ENCODE measurements at regions not wholly inside any gene's neighbourhood (a gene's known extent, or its start where the extent isn't known, plus 50 kb on each side); places are given as distances from the start of the nearest gene placed in this dataset.

GRCh38 chr1:47661040-47661439, 223.2 kb downstream of the FOXD2 start:
- no peaks in the 10 kb centered on the region for H3K4me1 ChIP-seq (ENCODE audit: control insufficient read depth, insufficient read depth, low read depth, low read length)
- H2AK5ac ChIP-seq (ENCODE audit: low read length, severe bottlenecking): no peak overlapping the region
- H3K36me3 ChIP-seq (ENCODE audit: control insufficient read depth in 1 of 2, insufficient read depth in 2 of 2, low read depth in 1 of 2, low read length in 2 of 2): no peaks in the 10 kb centered on the region
- no peak overlapping the region for H3K27ac ChIP-seq (ENCODE audit: low read length, poor library complexity, severe bottlenecking)
- H2BK5ac ChIP-seq (ENCODE audit: low read depth, low read length, poor library complexity, severe bottlenecking): no peak overlapping the region
- peaks cover 0 to 5% of the 10 kb centered on the region in 2 experiments for H3K27me3 ChIP-seq (ENCODE audit: control insufficient read depth in 1 of 2, insufficient read depth in 1 of 2, low read length in 2 of 2)
- H3K4me3 ChIP-seq (ENCODE audit: insufficient read depth in 1 of 2, low read depth in 1 of 2, low read length in 2 of 2): no peak overlapping the region
- no peak overlapping the region for H2BK12ac ChIP-seq (ENCODE audit: low read length in 2 of 2)
- no peak overlapping the region for H3K4me2 ChIP-seq (ENCODE audit: low read length, poor library complexity, severe bottlenecking)
- H2BK120ac ChIP-seq (ENCODE audit: low read depth, low read length): no peak overlapping the region
- no peak overlapping the region for H4K91ac ChIP-seq (ENCODE audit: low read length)
- no peak overlapping the region for H4K8ac ChIP-seq (ENCODE audit: low read length)
- no peak overlapping the region for H2BK15ac ChIP-seq (ENCODE audit: low read depth, poor library complexity, severe bottlenecking)
- H3K14ac ChIP-seq (ENCODE audit: low read length in 2 of 2): no peak overlapping the region
- 78% methylated on average over 6 of the region's 6 CpGs for WGBS
- H3K4ac ChIP-seq (ENCODE audit: low read depth in 1 of 2, low read length in 2 of 2): no peak overlapping the region
- no peaks in the 10 kb centered on the region for H3K9me3 ChIP-seq (ENCODE audit: control insufficient read depth, low read length)
- no peak overlapping the region for H3K9ac ChIP-seq (ENCODE audit: low read length)
- no peak overlapping the region for H3K18ac ChIP-seq (ENCODE audit: low read depth in 1 of 2, low read length in 2 of 2)
- H3K79me1 ChIP-seq (replicated peaks; ENCODE audit: low read length, poor library complexity, severe bottlenecking): no peaks in the 10 kb centered on the region
- no peak overlapping the region for H2AFZ ChIP-seq (ENCODE audit: low read depth, low read length)
- DNase-seq: no peak
- no peak overlapping the region for H3K23ac ChIP-seq (ENCODE audit: low read length in 2 of 2)

- H3K4me2 ChIP-seq (ENCODE audit: low read length, poor library complexity, severe bottlenecking): no peak overlapping the region
- H3K9me3 ChIP-seq (ENCODE audit: control insufficient read depth, low read length): no peaks in the 10 kb centered on the region
- H3K23ac ChIP-seq (ENCODE audit: low read length in 2 of 2): no peak overlapping the region
- H3K14ac ChIP-seq (ENCODE audit: low read length in 2 of 2): no peak overlapping the region
- no peak overlapping the region for H2AFZ ChIP-seq (ENCODE audit: low read depth, low read length)
- no peak overlapping the region for H2AK5ac ChIP-seq (ENCODE audit: low read length, severe bottlenecking)
- H3K18ac ChIP-seq (ENCODE audit: low read depth in 1 of 2, low read length in 2 of 2): no peak overlapping the region
- no peak overlapping the region for H2BK120ac ChIP-seq (ENCODE audit: low read depth, low read length)
- no peak overlapping the region for H2BK12ac ChIP-seq (ENCODE audit: low read length in 2 of 2)
- no peak for DNase-seq
- H3K4me3 ChIP-seq (ENCODE audit: insufficient read depth in 1 of 2, low read depth in 1 of 2, low read length in 2 of 2): no peak overlapping the region
- no peak overlapping the region for H2BK5ac ChIP-seq (ENCODE audit: low read depth, low read length, poor library complexity, severe bottlenecking)
- no peaks in the 10 kb centered on the region for H3K4me1 ChIP-seq (ENCODE audit: control insufficient read depth, insufficient read depth, low read depth, low read length)
- no peaks in the 10 kb centered on the region for H3K36me3 ChIP-seq (ENCODE audit: control insufficient read depth in 1 of 2, insufficient read depth in 2 of 2, low read depth in 1 of 2, low read length in 2 of 2)
- H3K9ac ChIP-seq (ENCODE audit: low read length): no peak overlapping the region
- no peaks in the 10 kb centered on the region for H3K79me1 ChIP-seq (replicated peaks; ENCODE audit: low read length, poor library complexity, severe bottlenecking)
- no peak overlapping the region for H3K27ac ChIP-seq (ENCODE audit: low read length, poor library complexity, severe bottlenecking)
- H2BK15ac ChIP-seq (ENCODE audit: low read depth, poor library complexity, severe bottlenecking): no peak overlapping the region
- no peak overlapping the region for H4K8ac ChIP-seq (ENCODE audit: low read length)
- WGBS: 94% methylated on average over 2 of the region's 3 CpGs
- no peak overlapping the region for H3K4ac ChIP-seq (ENCODE audit: low read depth in 1 of 2, low read length in 2 of 2)
- H4K91ac ChIP-seq (ENCODE audit: low read length): no peak overlapping the region
- H3K27me3 ChIP-seq (ENCODE audit: control insufficient read depth in 1 of 2, insufficient read depth in 1 of 2, low read length in 2 of 2): peaks cover 0 to 5% of the 10 kb centered on the region in 2 experiments
Measured at GRCh38 chr1:47662068-47662467, 224.2 kb downstream of the FOXD2 start.

GRCh38 chr1:47663286-47663685, 225.4 kb downstream of the FOXD2 start:
- H3K4me1 ChIP-seq (ENCODE audit: control insufficient read depth, insufficient read depth, low read depth, low read length): no peaks in the 10 kb centered on the region
- H3K18ac ChIP-seq (ENCODE audit: low read depth in 1 of 2, low read length in 2 of 2): no peak overlapping the region
- no peak overlapping the region for H4K8ac ChIP-seq (ENCODE audit: low read length)
- H3K27ac ChIP-seq (ENCODE audit: low read length, poor library complexity, severe bottlenecking): no peak overlapping the region
- H2AFZ ChIP-seq (ENCODE audit: low read depth, low read length): no peak overlapping the region
- H3K36me3 ChIP-seq (ENCODE audit: control insufficient read depth in 1 of 2, insufficient read depth in 2 of 2, low read depth in 1 of 2, low read length in 2 of 2): no peaks in the 10 kb centered on the region
- H3K79me1 ChIP-seq (replicated peaks; ENCODE audit: low read length, poor library complexity, severe bottlenecking): no peaks in the 10 kb centered on the region
- peaks cover 0 to 10% of the 10 kb centered on the region in 2 experiments for H3K27me3 ChIP-seq (ENCODE audit: control insufficient read depth in 1 of 2, insufficient read depth in 1 of 2, low read length in 2 of 2)
- no peak overlapping the region for H4K91ac ChIP-seq (ENCODE audit: low read length)
- H2AK5ac ChIP-seq (ENCODE audit: low read length, severe bottlenecking): no peak overlapping the region
- H3K4ac ChIP-seq (ENCODE audit: low read depth in 1 of 2, low read length in 2 of 2): no peak overlapping the region
- H2BK5ac ChIP-seq (ENCODE audit: low read depth, low read length, poor library complexity, severe bottlenecking): no peak overlapping the region
- 78% methylated on average over 5 of the region's 6 CpGs for WGBS
- no peak overlapping the region for H2BK12ac ChIP-seq (ENCODE audit: low read length in 2 of 2)
- no peak overlapping the region for H3K23ac ChIP-seq (ENCODE audit: low read length in 2 of 2)
- no peak for DNase-seq
- H3K4me3 ChIP-seq (ENCODE audit: insufficient read depth in 1 of 2, low read depth in 1 of 2, low read length in 2 of 2): no peak overlapping the region
- H3K4me2 ChIP-seq (ENCODE audit: low read length, poor library complexity, severe bottlenecking): no peak overlapping the region
- H3K14ac ChIP-seq (ENCODE audit: low read length in 2 of 2): no peak overlapping the region
- H2BK15ac ChIP-seq (ENCODE audit: low read depth, poor library complexity, severe bottlenecking): no peak overlapping the region
- H2BK120ac ChIP-seq (ENCODE audit: low read depth, low read length): no peak overlapping the region
- no peak overlapping the region for H3K9ac ChIP-seq (ENCODE audit: low read length)
- no peaks in the 10 kb centered on the region for H3K9me3 ChIP-seq (ENCODE audit: control insufficient read depth, low read length)

DNA sequence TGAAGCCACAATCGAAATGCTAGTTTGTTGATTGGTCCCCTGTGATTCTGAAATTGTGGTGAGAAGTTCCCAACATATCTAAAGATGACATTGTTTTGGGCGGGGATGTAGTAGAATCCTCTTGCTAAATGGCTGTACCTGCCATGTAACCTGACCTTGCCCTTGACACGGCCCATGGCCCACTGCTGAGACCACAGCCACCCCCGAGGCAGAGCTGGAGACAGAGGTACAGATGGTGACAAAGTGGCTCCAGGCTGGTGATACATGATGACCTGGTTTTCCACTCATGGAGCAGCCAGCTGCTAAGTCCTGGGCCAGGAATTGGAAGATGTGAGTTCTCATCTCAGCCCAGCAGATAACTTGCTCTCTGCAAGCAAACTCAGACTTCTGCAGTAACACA, 226.5 kb downstream of the FOXD2 start:
- H3K27ac ChIP-seq (ENCODE audit: low read length, poor library complexity, severe bottlenecking): no peak overlapping the region
- H2BK12ac ChIP-seq (ENCODE audit: low read length in 2 of 2): no peak overlapping the region
- no peak overlapping the region for H2AFZ ChIP-seq (ENCODE audit: low read depth, low read length)
- no peak overlapping the region for H3K23ac ChIP-seq (ENCODE audit: low read length in 2 of 2)
- no peaks in the 10 kb centered on the region for H3K9me3 ChIP-seq (ENCODE audit: control insufficient read depth, low read length)
- H3K4ac ChIP-seq (ENCODE audit: low read depth in 1 of 2, low read length in 2 of 2): no peak overlapping the region
- no peak overlapping the region for H3K4me3 ChIP-seq (ENCODE audit: insufficient read depth in 1 of 2, low read depth in 1 of 2, low read length in 2 of 2)
- H3K27me3 ChIP-seq (ENCODE audit: control insufficient read depth in 1 of 2, insufficient read depth in 1 of 2, low read length in 2 of 2): peaks cover 0 to 13% of the 10 kb centered on the region in 2 experiments
- H3K36me3 ChIP-seq (ENCODE audit: control insufficient read depth in 1 of 2, insufficient read depth in 2 of 2, low read depth in 1 of 2, low read length in 2 of 2): no peaks in the 10 kb centered on the region
- no peak overlapping the region for H3K4me2 ChIP-seq (ENCODE audit: low read length, poor library complexity, severe bottlenecking)
- no peak overlapping the region for H2AK5ac ChIP-seq (ENCODE audit: low read length, severe bottlenecking)
- H3K18ac ChIP-seq (ENCODE audit: low read depth in 1 of 2, low read length in 2 of 2): no peak overlapping the region
- DNase-seq: no peak
- WGBS: 75% methylated on average over 4 of the region's 4 CpGs
- H2BK15ac ChIP-seq (ENCODE audit: low read depth, poor library complexity, severe bottlenecking): no peak overlapping the region
- no peaks in the 10 kb centered on the region for H3K79me1 ChIP-seq (replicated peaks; ENCODE audit: low read length, poor library complexity, severe bottlenecking)
- H2BK120ac ChIP-seq (ENCODE audit: low read depth, low read length): no peak overlapping the region
- no peak overlapping the region for H4K91ac ChIP-seq (ENCODE audit: low read length)
- H4K8ac ChIP-seq (ENCODE audit: low read length): no peak overlapping the region
- no peak overlapping the region for H3K14ac ChIP-seq (ENCODE audit: low read length in 2 of 2)
- no peak overlapping the region for H2BK5ac ChIP-seq (ENCODE audit: low read depth, low read length, poor library complexity, severe bottlenecking)
- no peaks in the 10 kb centered on the region for H3K4me1 ChIP-seq (ENCODE audit: control insufficient read depth, insufficient read depth, low read depth, low read length)
- no peak overlapping the region for H3K9ac ChIP-seq (ENCODE audit: low read length)

All from mesenchymal stem cell (in vitro differentiated cells and primary cell).